Omental fat pad (tissue), 3 donors: ENCODE measurements at regions not wholly inside any gene's neighbourhood (a gene's known extent, or its start where the extent isn't known, plus 50 kb on each side); places are given as distances from the start of the nearest gene placed in this dataset.

Experiments
- ATAC-seq: fragments of 150-250 bp; one replicate; pipeline ENCODE4 v1.9.1; 2016; ENCODE audit warnings: mild to moderate bottlenecking, moderate library complexity; ENCODE audit not compliant: low FRiP score
- DNase-seq: peaks from one replicate; pipeline ENCODE4 v3.0.0-alpha.2; 2019; ENCODE audit warnings: low spot score
- CTCF ChIP-seq, 3 donors: fragments of 450-650 bp; IDR thresholded peaks; one replicate each; pipeline ENCODE4 v1.5.1; 2016 to 2017; ENCODE audit warnings: antibody characterized with exemption in 3 of 3, mild to moderate bottlenecking in 3 of 3, moderate library complexity in 2 of 3

- TF ChIP-seq CTCF (IDR thresholded peaks at IDR 0.05), result no peak
- ATAC-seq, result no peak
- no peak for DNase-seq
Observed at GRCh38 chr9:549455-549997, 292.0 kb upstream of the DMRT1 start.

GRCh38 chr9:550333-550732 lies 291.2 kb upstream of the DMRT1 start:
- DNase-seq (no peak), ATAC-seq (no peak)
- no peak for TF ChIP-seq CTCF (IDR thresholded peaks at IDR 0.05)

- no peak for TF ChIP-seq CTCF (IDR thresholded peaks at IDR 0.05)
- DNase-seq (no peak), ATAC-seq (peak; percentile 32)
Observed at GRCh38 chr9:551986-552929, 289.2 kb upstream of the DMRT1 start.

- DNase-seq, result no peak
- no peak for ATAC-seq
- TF ChIP-seq CTCF (IDR thresholded peaks at IDR 0.05), result no peak
Observed at GRCh38 chr9:555493-555892, 286.0 kb upstream of the DMRT1 start.

- DNase-seq, result no peak
- no peak for TF ChIP-seq CTCF (IDR thresholded peaks at IDR 0.05)
Observed at GRCh38 chr9:556199-556598, 285.3 kb upstream of the DMRT1 start.

GRCh38 chr9:556675-557074 lies 284.8 kb upstream of the DMRT1 start:
- no peak for TF ChIP-seq CTCF (IDR thresholded peaks at IDR 0.05)
- ATAC-seq, result no peak
- DNase-seq, result no peak

More at GRCh38 chr9:556199-556598, 285.3 kb upstream of the DMRT1 start:
- ATAC-seq, result no peak
